22Rv1 (cell line): ENCODE measurements at regions not wholly inside any gene's neighbourhood (a gene's known extent, or its start where the extent isn't known, plus 50 kb on each side); places are given as distances from the start of the nearest gene placed in this dataset.

Experiments used
- CTCF ChIP-seq: fragments of 450-650 bp; IDR thresholded peaks from 2 replicates; pipeline ENCODE4 v1.5.1; 2017; ENCODE audit warnings: mild to moderate bottlenecking
- ZFX ChIP-seq: fragments of 450-650 bp; IDR thresholded peaks from 2 replicates; pipeline ENCODE4 v1.6.1; 2017; ENCODE audit warnings: antibody characterized with exemption, borderline replicate concordance

GRCh38 chr11:87870086-87870485 is 305.2 kb downstream of the RAB38 start:
- no peak for TF ChIP-seq CTCF
- TF ChIP-seq ZFX, result no peak
